IMR-90 (cell line): ENCODE measurements at regions not wholly inside any gene's neighbourhood (a gene's known extent, or its start where the extent isn't known, plus 50 kb on each side); places are given as distances from the start of the nearest gene placed in this dataset.

Source experiments
- ATAC-seq: fragments of 200-7000 bp; cut with Tn5 transposase; 2 replicates; pipeline ENCODE4 v1.9.1; 2020; ENCODE audit warnings: low read depth, mild to moderate bottlenecking, moderate library complexity
- BruUV-seq: library from RNA; stranded (reverse); fragments of 400-500 nt; replicated peaks from 2 replicates; lab custom pipeline; 2021; lab: Mats Ljungman, UMichigan
- CTCF ChIA-PET: fragments of 300-600 bp; formaldehyde crosslinking; extraction: SDS; loops from one replicate; lab custom pipeline; 2021; ENCODE audit warnings: antibody characterized with exemption; lab: Yijun Ruan, JAX
- POLR2A ChIA-PET: fragments of 300-600 bp; sonication (Branson Sonifier 250); formaldehyde crosslinking; loops from one replicate; lab custom pipeline; 2022; ENCODE audit warnings: antibody characterized with exemption; ENCODE audit not compliant: unreplicated experiment; lab: Charles Lee
- DNase-seq: peaks from one replicate; pipeline ENCODE4 v3.0.0; 2013
- H2AFZ ChIP-seq: replicated peaks from 2 replicates; pipeline ENCODE3; 2013; ENCODE audit warnings: low read length, mild to moderate bottlenecking; ENCODE audit not compliant: poor library complexity
- H2AK5ac ChIP-seq: 2 replicates; pipeline ENCODE4 v1.6.1; 2013; ENCODE audit warnings: low read depth, low read length, inconsistent platforms
- H2AK9ac ChIP-seq: replicated peaks from 2 replicates; pipeline ENCODE3; 2013; ENCODE audit warnings: mild to moderate bottlenecking, low read depth, low read length, moderate library complexity; ENCODE audit not compliant: poor library complexity
- H2BK120ac ChIP-seq: 2 replicates; pipeline ENCODE4 v1.6.1; 2013; ENCODE audit warnings: low read depth, low read length, inconsistent platforms
- H2BK15ac ChIP-seq: 3 replicates; pipeline ENCODE4 v1.6.1; 2013; ENCODE audit warnings: low read depth, low read length, inconsistent platforms
- H2BK20ac ChIP-seq: 2 replicates; pipeline ENCODE4 v1.6.1; 2013; ENCODE audit warnings: low read depth, mild to moderate bottlenecking, inconsistent platforms, low read length, moderate library complexity
- H2BK5ac ChIP-seq: 2 replicates; pipeline ENCODE4 v1.6.1; 2013; ENCODE audit warnings: mild to moderate bottlenecking, low read depth, low read length, inconsistent platforms; ENCODE audit not compliant: poor library complexity, severe bottlenecking
- H3K14ac ChIP-seq: replicated peaks from 2 replicates; pipeline ENCODE4 v1.6.1; 2013; ENCODE audit warnings: low read depth, low read length, inconsistent platforms
- H3K18ac ChIP-seq: 2 replicates; pipeline ENCODE4 v1.6.1; 2013; ENCODE audit warnings: low read depth, low read length, control low read depth
- H3K23ac ChIP-seq: 2 replicates; pipeline ENCODE4 v1.6.1; 2013; ENCODE audit warnings: low read depth, low read length, inconsistent platforms
- H3K27ac ChIP-seq: 2 replicates; pipeline ENCODE4 v1.5.1; 2013; ENCODE audit warnings: mild to moderate bottlenecking, control low read depth, low read length; ENCODE audit not compliant: insufficient read depth
- H3K27me3 ChIP-seq: 2 replicates; pipeline ENCODE4 v1.6.1; 2013; ENCODE audit warnings: low read length; ENCODE audit not compliant: control insufficient read depth, insufficient read depth
- H3K36me3 ChIP-seq: 2 replicates; pipeline ENCODE4 v1.6.1; 2013; ENCODE audit warnings: low read length, mixed read lengths; ENCODE audit not compliant: control insufficient read depth, insufficient read depth
- H3K4ac ChIP-seq: 2 replicates; pipeline ENCODE4 v1.6.1; 2013; ENCODE audit warnings: low read depth, low read length, inconsistent platforms
- H3K4me1 ChIP-seq: 2 replicates; pipeline ENCODE4 v1.6.1; 2013; ENCODE audit warnings: low read length, mixed read lengths; ENCODE audit not compliant: control insufficient read depth, insufficient read depth
- H3K4me2 ChIP-seq: 2 replicates; pipeline ENCODE4 v1.6.1; 2013; ENCODE audit warnings: low read depth, mild to moderate bottlenecking, control low read depth, low read length, moderate library complexity
- H3K4me3 ChIP-seq: 2 replicates; pipeline ENCODE4 v1.5.1; 2013; ENCODE audit warnings: low read depth, mild to moderate bottlenecking, control low read depth, low read length, moderate library complexity; ENCODE audit not compliant: insufficient read depth
- H3K56ac ChIP-seq: 2 replicates; pipeline ENCODE4 v1.6.1; 2013; ENCODE audit warnings: low read length, inconsistent platforms; ENCODE audit not compliant: insufficient read depth; ENCODE audit errors: extremely low read depth
- H3K79me1 ChIP-seq, 2 experiments: 2 replicates each; pipeline ENCODE4 v1.6.1; 2013; ENCODE audit warnings: low read length in 2 of 2, inconsistent platforms in 1 of 2, low read depth in 1 of 2
- H3K9ac ChIP-seq: 2 replicates; pipeline ENCODE4 v1.6.1; 2013; ENCODE audit warnings: low read depth, low read length, control low read depth
- H3K9me1 ChIP-seq: 2 replicates; pipeline ENCODE4 v1.6.1; 2013; ENCODE audit warnings: low read length, inconsistent platforms; ENCODE audit not compliant: insufficient read depth
- H3K9me3 ChIP-seq: 2 replicates; pipeline ENCODE4 v1.6.1; 2013; ENCODE audit warnings: low read length; ENCODE audit not compliant: control insufficient read depth, insufficient read depth
- H4K20me1 ChIP-seq: 2 replicates; pipeline ENCODE4 v1.6.1; 2013; ENCODE audit warnings: low read length, inconsistent platforms; ENCODE audit not compliant: insufficient read depth
- H4K5ac ChIP-seq: 2 replicates; pipeline ENCODE4 v1.6.1; 2013; ENCODE audit warnings: mild to moderate bottlenecking, low read depth, low read length, control low read depth
- H4K8ac ChIP-seq, 2 experiments: 2 replicates each; pipeline ENCODE4 v1.6.1; 2013; ENCODE audit warnings: low read depth in 2 of 2, low read length in 2 of 2, control low read depth in 1 of 2, inconsistent platforms in 1 of 2
- H4K91ac ChIP-seq: 2 replicates; pipeline ENCODE4 v1.6.1; 2013; ENCODE audit warnings: low read depth, low read length, inconsistent platforms; ENCODE audit not compliant: insufficient read depth
- CEBPB ChIP-seq: IDR thresholded peaks from 2 replicates; pipeline ENCODE4 v1.6.1; 2012; ENCODE audit warnings: low read depth, low read length, improper control_type of control experiment
- FOS ChIP-seq: fragments of 150-350 bp; IDR thresholded peaks from 2 replicates; pipeline ENCODE4 v1.6.1; 2016; ENCODE audit warnings: low read depth, low read length
- MAZ ChIP-seq: IDR thresholded peaks from 2 replicates; pipeline ENCODE4 v1.6.1; 2012; ENCODE audit warnings: low read depth, mild to moderate bottlenecking, low read length, improper control_type of control experiment, moderate library complexity, borderline replicate concordance
- MXI1 ChIP-seq: IDR thresholded peaks from 2 replicates; pipeline ENCODE4 v1.6.1; 2012; ENCODE audit warnings: low read depth, mild to moderate bottlenecking, low read length, moderate library complexity, borderline replicate concordance
- POLR2A ChIP-seq: IDR thresholded peaks from 2 replicates; pipeline ENCODE4 v1.6.1; 2012; ENCODE audit warnings: mild to moderate bottlenecking, low read depth, low read length
- USF2 ChIP-seq: fragments of 150-350 bp; IDR thresholded peaks from 2 replicates; pipeline ENCODE4 v1.6.1; 2017; ENCODE audit warnings: mild to moderate bottlenecking, antibody characterized with exemption, low read length, low read depth
- WGBS, 2 experiments: methylation state at CpG; one replicate each; pipeline versions ENCODE4 v1.1.5 to v1.1.7; 2013; ENCODE audit warnings: missing lambda C conversion rate in 2 of 2; ENCODE audit not compliant: insufficient read length in 1 of 2; ENCODE audit errors: extremely low coverage in 2 of 2; 5-methylcytosine and 5-hydroxymethylcytosine counted together
- dilution Hi-C: fragments of 300-500 bp; cut with HindIII; formaldehyde crosslinking; loops from one replicate; pipeline ENCODE4 v1.14.3; 2018; ENCODE audit warnings: low sequenced_read_pairs; ENCODE audit not compliant: unreplicated experiment
- in situ Hi-C: fragments of 300-500 bp; cut with MboI; formaldehyde crosslinking; loops from 3 replicates; pipeline ENCODE4 v1.14.3; 2019; ENCODE audit warnings: low sequenced_read_pairs, inconsistent platforms, mixed read lengths
- intact Hi-C: fragments of 100-400 bp; cut with micrococcal nuclease; formaldehyde crosslinking; loops from 2 replicates; pipeline ENCODE4 v1.10.0; 2022

GRCh38 chr2:153299809-153300208, 178.8 kb downstream of the RPRM start:
- Histone ChIP-seq H4K5ac (no peak overlapping the region), H3K79me1 (no peaks in the 10 kb centered on the region), H3K4me2 (no peak overlapping the region), H2BK5ac (no peak overlapping the region), H2AFZ (no peak overlapping the region), H4K91ac (no peak overlapping the region), H3K23ac (no peak overlapping the region), H3K4me3 (no peak overlapping the region), H2BK20ac (no peak overlapping the region), H3K9me3 (peaks cover 5% of the 10 kb centered on the region; the same call in 1 of the 2 replicates), H4K8ac (no peak overlapping the region), H3K14ac (no peak overlapping the region), H2AK9ac (no peak overlapping the region), H3K56ac (no peak overlapping the region), H3K27ac (no peak overlapping the region), H3K4me1 (no peaks in the 10 kb centered on the region), H2BK15ac (no peak overlapping the region), H4K20me1 (no peaks in the 10 kb centered on the region), H3K9ac (no peak overlapping the region), H2BK120ac (no peak overlapping the region), H2AK5ac (no peak overlapping the region), H3K36me3 (no peaks in the 10 kb centered on the region), H3K4ac (no peak overlapping the region), H3K18ac (no peak overlapping the region), H3K9me1 (no peaks in the 10 kb centered on the region), H3K27me3 (no peaks in the 10 kb centered on the region)
- dilution Hi-C loops, result no loop called here
- BruUV-seq, result no TSS peak
- TF ChIP-seq MXI1 (no peak), POLR2A (no peak), MAZ (no peak), CEBPB (no peak), FOS (no peak), USF2 (no peak)
- no peak for DNase-seq
- in situ Hi-C loops, result no loop called here
- 100% methylated on average over 2 of the region's 4 CpGs; no CpG with 5 or more reads in 1 of the 2 experiments for WGBS, 2 experiments
- POLR2A ChIA-PET, result no interaction called here
- intact Hi-C loops, result no loop called here
- CTCF ChIA-PET, result no interaction called here
- no peak for ATAC-seq
